Left lung (tissue), 4 donors: ENCODE measurements at regions not wholly inside any gene's neighbourhood (a gene's known extent, or its start where the extent isn't known, plus 50 kb on each side); places are given as distances from the start of the nearest gene placed in this dataset.

ENCODE experiments used
- ATAC-seq: fragments of 200-7000 bp; cut with Tn5 transposase; one replicate; pipeline ENCODE4 v1.9.1; 2020; ENCODE audit warnings: moderate library complexity
- DNase-seq, 4 donors: peaks; one replicate each; pipeline ENCODE4 v3.0.0-alpha.2; 2013 to 2020
- H3K27ac ChIP-seq, 2 donors: fragments of 200-600 bp; sonication (generic) in 1 of 2; one replicate each; pipeline versions ENCODE4 v1.5.0 to v1.8.0; 2020 to 2021
- H3K27me3 ChIP-seq, 2 donors: fragments of 200-600 bp; sonication (generic) in 1 of 2; one replicate each; pipeline versions ENCODE4 v1.5.0 to v1.8.0; 2020 to 2021
- H3K36me3 ChIP-seq, 2 donors: fragments of 200-600 bp; sonication (generic) in 1 of 2; one replicate each; pipeline versions ENCODE4 v1.5.0 to v1.8.0; 2020 to 2021
- H3K4me1 ChIP-seq, 2 donors: fragments of 200-600 bp; one replicate each; pipeline ENCODE4 v1.8.0; 2021
- H3K4me3 ChIP-seq, 2 donors: fragments of 200-600 bp; sonication (generic) in 1 of 2; one replicate each; pipeline versions ENCODE4 v1.5.0 to v1.8.0; 2020 to 2021; ENCODE audit warnings: mild to moderate bottlenecking in 1 of 2
- H3K9me3 ChIP-seq, 2 donors: fragments of 200-600 bp; sonication (generic) in 1 of 2; one replicate each; pipeline versions ENCODE4 v1.5.0 to v1.8.0; 2020 to 2021
- CTCF ChIP-seq, 2 donors: fragments of 200-600 bp; sonication (generic) in 1 of 2; IDR thresholded peaks; one replicate each; pipeline versions ENCODE4 v1.5.0 to v1.8.0; 2021; ENCODE audit warnings: antibody characterized with exemption in 2 of 2
- intact Hi-C, 2 donors: fragments of 100-400 bp; cut with DNase I; formaldehyde crosslinking; loops; one replicate each; pipeline versions ENCODE4 v1.11.2 to v1.14.2; 2022
- donor health status: DM: no; HTN: yes; CAD: no.
- donor health status: DM: no; HTN: no; CAD: no.

DNA sequence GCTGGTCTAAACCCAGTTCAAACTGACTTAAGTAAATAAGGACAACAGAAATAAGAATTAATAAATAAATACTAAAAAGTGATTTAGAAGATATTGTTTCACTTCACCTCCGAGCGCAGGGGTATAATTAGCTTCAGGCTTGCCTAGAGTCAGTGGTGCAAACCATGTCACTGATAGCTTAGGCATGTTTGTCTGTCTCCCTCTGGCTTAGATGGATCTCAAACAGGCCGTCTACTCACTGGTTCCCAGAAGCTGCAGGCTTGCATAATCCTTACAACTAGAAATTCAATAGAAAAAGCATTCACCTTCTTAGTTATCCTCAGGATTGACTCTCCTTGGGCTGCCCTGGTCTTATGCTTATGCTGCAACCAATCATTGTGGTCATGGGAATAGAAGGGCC is 629.8 kb upstream of the WWC1 start:
- ATAC-seq (no peak), DNase-seq (no peak)
- H3K36me3 ChIP-seq: no peaks in the 10 kb centered on the region
- H3K4me1 ChIP-seq: no peaks in the 10 kb centered on the region
- H3K4me3 ChIP-seq: no peak overlapping the region
- no peaks in the 10 kb centered on the region for H3K9me3 ChIP-seq
- no peak for TF ChIP-seq CTCF (IDR thresholded peaks at IDR 0.05)
- H3K27ac ChIP-seq: no peak overlapping the region
- no peaks in the 10 kb centered on the region for H3K27me3 ChIP-seq
- intact Hi-C loops: no loop called here

- no peaks in the 10 kb centered on the region for H3K9me3 ChIP-seq
- ATAC-seq (no peak), DNase-seq (no peak)
- intact Hi-C loops: no loop called here
- no peaks in the 10 kb centered on the region for H3K36me3 ChIP-seq
- no peak overlapping the region for H3K4me3 ChIP-seq
- TF ChIP-seq CTCF (IDR thresholded peaks at IDR 0.05): no peak
- H3K27me3 ChIP-seq: no peaks in the 10 kb centered on the region
- H3K4me1 ChIP-seq: no peaks in the 10 kb centered on the region
- H3K27ac ChIP-seq: no peak overlapping the region
Observed at GRCh38 chr5:167664222-167664804, 627.1 kb upstream of the WWC1 start.

GRCh38 chr5:167665841-167666375 is 625.5 kb upstream of the WWC1 start:
- Histone ChIP-seq H3K36me3 (no peaks in the 10 kb centered on the region), H3K4me1 (no peaks in the 10 kb centered on the region), H3K9me3 (no peaks in the 10 kb centered on the region), H3K27me3 (no peaks in the 10 kb centered on the region), H3K27ac (no peak overlapping the region), H3K4me3 (no peak overlapping the region)
- intact Hi-C loops: no loop called here
- no peak for TF ChIP-seq CTCF (IDR thresholded peaks at IDR 0.05)
- DNase-seq (no peak), ATAC-seq (no peak)

GRCh38 chr5:167671176-167671575 is 620.3 kb upstream of the WWC1 start:
- intact Hi-C loops: no loop called here
- no peak for TF ChIP-seq CTCF (IDR thresholded peaks at IDR 0.05)
- no peak for ATAC-seq

GRCh38 chr5:167673942-167674341 is 617.5 kb upstream of the WWC1 start:
- H3K9me3 ChIP-seq: peaks cover 0 to 10% of the 10 kb centered on the region in 2 donors
- ATAC-seq: no peak
- DNase-seq: no peak
- H3K4me1 ChIP-seq: no peaks in the 10 kb centered on the region
- TF ChIP-seq CTCF (IDR thresholded peaks at IDR 0.05): no peak
- no peaks in the 10 kb centered on the region for H3K27me3 ChIP-seq
- intact Hi-C loops: no loop called here
- no peak overlapping the region for H3K27ac ChIP-seq
- no peaks in the 10 kb centered on the region for H3K36me3 ChIP-seq
- H3K4me3 ChIP-seq: no peak overlapping the region

More at GRCh38 chr5:167671176-167671575, 620.3 kb upstream of the WWC1 start:
- H3K27me3 ChIP-seq: no peaks in the 10 kb centered on the region
- no peaks in the 10 kb centered on the region for H3K4me1 ChIP-seq
- no peak overlapping the region for H3K4me3 ChIP-seq
- no peaks in the 10 kb centered on the region for H3K36me3 ChIP-seq
- no peak for DNase-seq
- H3K27ac ChIP-seq: no peak overlapping the region
- H3K9me3 ChIP-seq: peaks cover 0 to 1% of the 10 kb centered on the region in 2 donors
